DMS 273 (cell line): ENCODE measurements at regions not wholly inside any gene's neighbourhood (a gene's known extent, or its start where the extent isn't known, plus 50 kb on each side); places are given as distances from the start of the nearest gene placed in this dataset.

Experiments used
- DNase-seq: peaks from one replicate; lab custom pipeline; 2025; ENCODE audit not compliant: unreplicated experiment; lab: John Stamatoyannopoulos, UW

GRCh38 chr1:5254131-5254725, 599.8 kb downstream of the AJAP1 start:
- no peak for DNase-seq

GRCh38 chr1:5253036-5253435, 598.6 kb downstream of the AJAP1 start:
- no peak for DNase-seq

GRCh38 chr1:5250336-5250735, 595.9 kb downstream of the AJAP1 start:
- no peak for DNase-seq

- no peak for DNase-seq
These were observed 590.9 kb downstream of the AJAP1 start for GRCh38 chr1:5245348-5245747.

GRCh38 chr1:5244631-5245285, 590.3 kb downstream of the AJAP1 start:
- no peak for DNase-seq

GRCh38 chr1:5242850-5243249, 588.4 kb downstream of the AJAP1 start:
- no peak for DNase-seq

- no peak for DNase-seq
These were observed 585.5 kb downstream of the AJAP1 start for GRCh38 chr1:5239911-5240310.

- no peak for DNase-seq
These were observed 584.1 kb downstream of the AJAP1 start for GRCh38 chr1:5238351-5239130.

- no peak for DNase-seq
These were observed 581.0 kb downstream of the AJAP1 start for GRCh38 chr1:5235355-5235899.

GRCh38 chr1:5232537-5232936, 578.1 kb downstream of the AJAP1 start:
- DNase-seq, result no peak

- no peak for DNase-seq
These were observed 577.3 kb downstream of the AJAP1 start for GRCh38 chr1:5231541-5232315.

GRCh38 chr1:5227114-5227513, 572.7 kb downstream of the AJAP1 start:
- DNase-seq, result no peak

- no peak for DNase-seq
These were observed 571.6 kb downstream of the AJAP1 start for GRCh38 chr1:5225707-5226704.

GRCh38 chr1:5223206-5223605, 568.8 kb downstream of the AJAP1 start:
- DNase-seq, result no peak

- DNase-seq, result no peak
These were observed 568.2 kb downstream of the AJAP1 start for GRCh38 chr1:5222626-5223025.

- DNase-seq, result no peak
These were observed 567.0 kb downstream of the AJAP1 start for GRCh38 chr1:5221451-5221850.

GRCh38 chr1:5220821-5221220, 566.4 kb downstream of the AJAP1 start:
- no peak for DNase-seq

GRCh38 chr1:5220421-5220820, 566.0 kb downstream of the AJAP1 start:
- DNase-seq, result no peak

GRCh38 chr1:5200006-5200405, 545.6 kb downstream of the AJAP1 start:
- no peak for DNase-seq

- no peak for DNase-seq
These were observed 543.9 kb downstream of the AJAP1 start for GRCh38 chr1:5198328-5198727.
